Ishikawa (cell line): ENCODE measurements at regions not wholly inside any gene's neighbourhood (a gene's known extent, or its start where the extent isn't known, plus 50 kb on each side); places are given as distances from the start of the nearest gene placed in this dataset.

ENCODE experiments used
- EP300 ChIP-seq: IDR thresholded peaks from 2 replicates; pipeline ENCODE4 v1.6.1; 2012; ENCODE audit warnings: borderline replicate concordance
- RAD21 ChIP-seq: IDR thresholded peaks from 2 replicates; pipeline ENCODE4 v1.6.1; 2012; ENCODE audit warnings: low read depth
- USF1 ChIP-seq: IDR thresholded peaks from 2 replicates; pipeline ENCODE4 v1.6.1; 2012

DNA sequence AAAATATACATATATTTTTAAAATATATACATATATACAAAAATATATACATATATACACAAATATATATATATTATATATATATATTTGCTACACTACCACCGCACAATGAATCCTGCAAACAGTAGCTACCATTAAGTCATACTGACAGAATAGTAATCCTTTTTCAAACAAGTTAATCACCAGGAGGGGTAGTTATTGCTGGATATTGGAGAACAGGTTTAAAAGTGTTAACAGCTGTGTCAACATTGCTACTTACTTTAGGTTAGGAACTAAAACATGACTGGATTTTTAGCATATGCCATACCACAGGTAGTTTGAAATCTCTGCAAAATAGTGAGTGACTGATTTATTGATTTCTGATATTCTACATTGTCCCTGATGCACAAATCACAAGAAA, 529.1 kb upstream of the CDH7 start:
- TF ChIP-seq EP300 (no peak), USF1 (no peak), RAD21 (no peak)
